WTC11 (cell line): ENCODE measurements at regions not wholly inside any gene's neighbourhood (a gene's known extent, or its start where the extent isn't known, plus 50 kb on each side); places are given as distances from the start of the nearest gene placed in this dataset.

ENCODE experiments used
- CBFB ChIP-seq: sonication (generic); formaldehyde crosslinking; IDR thresholded peaks from 2 replicates; pipeline ENCODE4 v1.8.1; 2022; ENCODE audit warnings: mild to moderate bottlenecking, low read depth, missing genetic modification reagents
- CDX4 ChIP-seq: fragments of 250-450 bp; sonication (Bioruptor Pico); IDR thresholded peaks from 2 replicates; pipeline ENCODE4 v1.9.0; 2021; ENCODE audit warnings: moderate library complexity, mild to moderate bottlenecking, inconsistent platforms, borderline replicate concordance
- CTCF ChIP-seq: fragments of 200-600 bp; IDR thresholded peaks from 2 replicates; pipeline ENCODE4 v1.8.0; 2022; ENCODE audit warnings: antibody characterized with exemption
- ELF4 ChIP-seq: sonication (generic); formaldehyde crosslinking; IDR thresholded peaks from 2 replicates; pipeline ENCODE4 v1.8.1; 2022; ENCODE audit warnings: low read depth, mild to moderate bottlenecking, moderate library complexity, missing genetic modification reagents
- ESRRA ChIP-seq: sonication (generic); formaldehyde crosslinking; IDR thresholded peaks from 2 replicates; pipeline ENCODE4 v1.8.1; 2022; ENCODE audit warnings: mild to moderate bottlenecking, missing genetic modification reagents, borderline replicate concordance
- JUN ChIP-seq: sonication (generic); formaldehyde crosslinking; IDR thresholded peaks from 2 replicates; pipeline ENCODE4 v1.8.0; 2023; ENCODE audit warnings: mild to moderate bottlenecking, missing genetic modification reagents
- MAX ChIP-seq: sonication (generic); formaldehyde crosslinking; IDR thresholded peaks from 2 replicates; pipeline ENCODE4 v1.8.0; 2022; ENCODE audit warnings: mild to moderate bottlenecking, missing genetic modification reagents
- NFE2L1 ChIP-seq: sonication (generic); formaldehyde crosslinking; IDR thresholded peaks from 2 replicates; pipeline ENCODE4 v1.8.1; 2023; ENCODE audit warnings: missing genetic modification reagents
- RORB ChIP-seq: fragments of 250-450 bp; sonication (Bioruptor Pico); IDR thresholded peaks from 2 replicates; pipeline ENCODE4 v1.9.0; 2021; ENCODE audit warnings: mild to moderate bottlenecking
- TCF7 ChIP-seq: sonication (generic); formaldehyde crosslinking; IDR thresholded peaks from 2 replicates; pipeline ENCODE4 v1.8.0; 2022; ENCODE audit warnings: mild to moderate bottlenecking, low read depth, missing genetic modification reagents, moderate library complexity
- USF2 ChIP-seq: sonication (generic); formaldehyde crosslinking; IDR thresholded peaks from 2 replicates; pipeline ENCODE4 v1.8.1; 2023; ENCODE audit warnings: mild to moderate bottlenecking, missing genetic modification reagents, moderate library complexity
- ZMAT4 ChIP-seq: fragments of 250-450 bp; sonication (Bioruptor Pico); IDR thresholded peaks from 2 replicates; pipeline ENCODE4 v1.9.0; 2021; ENCODE audit warnings: mild to moderate bottlenecking
- ZNF219 ChIP-seq: sonication (generic); formaldehyde crosslinking; IDR thresholded peaks from 2 replicates; pipeline ENCODE4 v1.8.0; 2023; ENCODE audit warnings: missing genetic modification reagents, mild to moderate bottlenecking, borderline replicate concordance
- ZNF512 ChIP-seq: sonication (generic); formaldehyde crosslinking; IDR thresholded peaks from 2 replicates; pipeline ENCODE4 v1.8.1; 2022; ENCODE audit warnings: missing genetic modification reagents, borderline replicate concordance

- TF ChIP-seq CTCF: no peak
- TF ChIP-seq ZMAT4: no peak
- no peak for TF ChIP-seq TCF7 (CRISPR knock-in tag)
- TF ChIP-seq ELF4 (CRISPR knock-in tag): no peak
- TF ChIP-seq JUN (CRISPR knock-in tag): no peak
- TF ChIP-seq RORB (CRISPR knock-in tag): no peak
- no peak for TF ChIP-seq CDX4 (CRISPR knock-in tag)
- TF ChIP-seq MAX: no peak
- no peak for TF ChIP-seq ZNF512 (CRISPR knock-in tag)
- no peak for TF ChIP-seq NFE2L1
- TF ChIP-seq ESRRA (CRISPR knock-in tag): no peak
- no peak for TF ChIP-seq USF2
- TF ChIP-seq CBFB (CRISPR knock-in tag): no peak
- no peak for TF ChIP-seq ZNF219 (CRISPR knock-in tag)
Measured at GRCh38 chr4:179597301-179597700, 2155.1 kb upstream of the AGA start.
